ENCODE measurements at regions not wholly inside any gene's neighbourhood (a gene's known extent, or its start where the extent isn't known, plus 50 kb on each side); places are given as distances from the start of the nearest gene placed in this dataset.

GRCh38 chr1:203934027-203934426 lies 72.6 kb downstream of the SNRPE start:
- Histone ChIP-seq H3K4me1 (ENCODE audit: insufficient read depth, poor library complexity, severe bottlenecking) (peaks cover 16% of the 10 kb centered on the region), H3K36me3 (ENCODE audit: low read depth) (no peaks in the 10 kb centered on the region), H3K9me3 (ENCODE audit: severe bottlenecking) (no peaks in the 10 kb centered on the region), H3K4me3 (ENCODE audit: severe bottlenecking) (no peak overlapping the region), H3K27ac (ENCODE audit: poor library complexity, severe bottlenecking) (peak overlapping the region; percentile 22), H3K27me3 (ENCODE audit: insufficient read depth, poor library complexity, severe bottlenecking) (no peaks in the 10 kb centered on the region)
- peak; percentile 97 for ATAC-seq (ENCODE audit: low read depth)
- TF ChIP-seq, protein P1, sequence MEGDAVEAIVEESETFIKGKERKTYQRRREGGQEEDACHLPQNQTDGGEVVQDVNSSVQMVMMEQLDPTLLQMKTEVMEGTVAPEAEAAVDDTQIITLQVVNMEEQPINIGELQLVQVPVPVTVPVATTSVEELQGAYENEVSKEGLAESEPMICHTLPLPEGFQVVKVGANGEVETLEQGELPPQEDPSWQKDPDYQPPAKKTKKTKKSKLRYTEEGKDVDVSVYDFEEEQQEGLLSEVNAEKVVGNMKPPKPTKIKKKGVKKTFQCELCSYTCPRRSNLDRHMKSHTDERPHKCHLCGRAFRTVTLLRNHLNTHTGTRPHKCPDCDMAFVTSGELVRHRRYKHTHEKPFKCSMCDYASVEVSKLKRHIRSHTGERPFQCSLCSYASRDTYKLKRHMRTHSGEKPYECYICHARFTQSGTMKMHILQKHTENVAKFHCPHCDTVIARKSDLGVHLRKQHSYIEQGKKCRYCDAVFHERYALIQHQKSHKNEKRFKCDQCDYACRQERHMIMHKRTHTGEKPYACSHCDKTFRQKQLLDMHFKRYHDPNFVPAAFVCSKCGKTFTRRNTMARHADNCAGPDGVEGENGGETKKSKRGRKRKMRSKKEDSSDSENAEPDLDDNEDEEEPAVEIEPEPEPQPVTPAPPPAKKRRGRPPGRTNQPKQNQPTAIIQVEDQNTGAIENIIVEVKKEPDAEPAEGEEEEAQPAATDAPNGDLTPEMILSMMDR (IDR thresholded peaks at IDR 0.05; ENCODE audit: poor library complexity, severe bottlenecking): no peak
- DNase-seq (ENCODE audit: low spot score): peak; percentile 63

DNA sequence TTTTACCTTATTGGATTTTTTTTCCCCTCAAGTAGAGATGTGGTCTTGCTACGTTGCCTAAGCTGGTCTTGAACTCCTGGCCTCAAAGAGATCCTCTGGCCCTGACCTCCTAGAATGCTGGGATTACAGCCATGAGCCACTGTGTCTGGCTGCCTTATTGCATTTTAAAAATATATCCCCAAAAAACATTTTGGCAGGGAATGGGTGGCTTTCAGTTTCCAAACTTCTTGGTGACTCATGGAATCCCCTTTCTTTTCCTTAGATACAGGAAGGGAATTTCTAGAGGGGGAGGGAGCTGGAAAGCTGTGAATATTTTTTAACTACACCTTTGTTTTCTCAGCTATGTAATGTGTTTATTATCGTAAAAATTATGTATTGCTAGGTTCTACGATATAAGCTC lies 73.3 kb downstream of the SNRPE start:
- H3K4me3 ChIP-seq (ENCODE audit: severe bottlenecking): no peak overlapping the region

DNA sequence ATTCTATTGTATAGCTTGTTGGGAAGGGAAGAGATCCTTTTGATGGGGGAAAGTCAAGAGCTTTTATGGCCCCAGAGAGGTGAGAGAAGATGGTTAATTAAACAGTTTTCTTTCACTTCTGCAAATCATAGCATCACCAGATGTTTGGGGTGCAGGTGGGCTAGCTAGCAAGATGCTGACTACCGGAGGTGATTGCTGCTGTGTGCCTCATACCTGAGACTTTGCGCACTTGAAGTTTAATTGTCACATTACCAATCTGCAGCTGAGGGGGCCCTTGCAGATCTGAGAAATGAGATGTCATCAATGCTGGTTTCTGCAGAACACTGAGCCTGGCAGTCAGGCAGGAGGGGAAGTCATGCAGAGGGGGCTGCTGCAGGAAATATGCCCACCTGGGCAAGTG lies 73.9 kb downstream of the SNRPE start:
- Histone ChIP-seq H3K27ac (ENCODE audit: poor library complexity, severe bottlenecking) (no peak overlapping the region), H3K27me3 (ENCODE audit: insufficient read depth, poor library complexity, severe bottlenecking) (no peaks in the 10 kb centered on the region), H3K36me3 (ENCODE audit: low read depth) (no peaks in the 10 kb centered on the region), H3K4me3 (ENCODE audit: severe bottlenecking) (no peak overlapping the region), H3K4me1 (ENCODE audit: insufficient read depth, poor library complexity, severe bottlenecking) (peaks cover 16% of the 10 kb centered on the region), H3K9me3 (ENCODE audit: severe bottlenecking) (no peaks in the 10 kb centered on the region)
- ATAC-seq (ENCODE audit: low read depth) (no peak), DNase-seq (ENCODE audit: low spot score) (no peak)
- TF ChIP-seq, protein P1 (IDR thresholded peaks at IDR 0.05; ENCODE audit: poor library complexity, severe bottlenecking): no peak

More for the DNA sequence above, 73.3 kb downstream of the SNRPE start:
- TF ChIP-seq, protein P1 (IDR thresholded peaks at IDR 0.05; ENCODE audit: poor library complexity, severe bottlenecking): no peak
- Histone ChIP-seq H3K27me3 (ENCODE audit: insufficient read depth, poor library complexity, severe bottlenecking) (no peaks in the 10 kb centered on the region), H3K4me1 (ENCODE audit: insufficient read depth, poor library complexity, severe bottlenecking) (peaks cover 16% of the 10 kb centered on the region), H3K9me3 (ENCODE audit: severe bottlenecking) (no peaks in the 10 kb centered on the region), H3K36me3 (ENCODE audit: low read depth) (no peaks in the 10 kb centered on the region), H3K27ac (ENCODE audit: poor library complexity, severe bottlenecking) (peak overlapping the region; percentile 22)
- ATAC-seq (ENCODE audit: low read depth): no peak
- no peak for DNase-seq (ENCODE audit: low spot score)

- TF ChIP-seq, protein P1 (IDR thresholded peaks at IDR 0.05; ENCODE audit: poor library complexity, severe bottlenecking): no peak
- DNase-seq (ENCODE audit: low spot score) (no peak), ATAC-seq (ENCODE audit: low read depth) (no peak)
- H3K36me3 ChIP-seq (ENCODE audit: low read depth): no peaks in the 10 kb centered on the region
- H3K4me1 ChIP-seq (ENCODE audit: insufficient read depth, poor library complexity, severe bottlenecking): peaks cover 16% of the 10 kb centered on the region
- no peak overlapping the region for H3K27ac ChIP-seq (ENCODE audit: poor library complexity, severe bottlenecking)
- H3K27me3 ChIP-seq (ENCODE audit: insufficient read depth, poor library complexity, severe bottlenecking): no peaks in the 10 kb centered on the region
- no peak overlapping the region for H3K4me3 ChIP-seq (ENCODE audit: severe bottlenecking)
- H3K9me3 ChIP-seq (ENCODE audit: severe bottlenecking): no peaks in the 10 kb centered on the region
Observed at GRCh38 chr1:203937678-203938330, 76.4 kb downstream of the SNRPE start.

DNA sequence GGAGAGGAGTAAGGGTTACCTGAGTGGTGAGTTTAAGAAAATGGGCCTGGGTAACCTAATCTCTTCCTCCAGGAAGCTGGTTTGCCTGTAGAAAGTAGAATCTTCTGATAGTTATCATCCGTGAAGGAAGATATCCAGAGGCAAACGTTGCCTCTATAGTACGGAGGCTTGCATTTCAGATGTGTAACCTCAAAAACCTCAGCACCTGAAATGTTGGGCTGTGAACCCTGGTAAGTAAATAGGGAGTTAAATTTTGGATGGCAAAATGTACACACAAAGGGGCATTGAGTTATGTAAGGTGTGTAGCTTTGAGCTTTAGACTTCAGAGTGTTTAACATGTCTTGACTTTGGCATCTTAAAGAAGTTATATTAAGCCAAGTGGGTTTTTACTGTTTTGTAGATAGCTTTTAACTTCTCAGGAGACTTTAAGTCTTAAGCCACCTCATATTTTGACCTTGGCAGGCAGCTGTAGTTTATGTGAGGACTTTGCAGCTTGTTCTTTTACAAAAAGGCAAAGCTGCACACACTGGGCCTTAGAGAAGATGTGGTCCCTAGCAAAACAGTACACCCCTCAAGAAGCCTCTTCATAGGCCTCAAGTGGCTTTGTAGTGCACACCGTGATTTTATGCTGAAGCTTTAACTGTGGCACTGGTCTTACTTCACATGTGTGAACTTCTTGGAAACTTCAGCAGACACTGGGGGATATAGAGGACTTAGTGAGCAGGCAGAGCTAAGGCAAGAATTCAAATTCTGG lies 83.4 kb downstream of the SNRPE start:
- TF ChIP-seq, protein P1 (IDR thresholded peaks at IDR 0.05; ENCODE audit: poor library complexity, severe bottlenecking): no peak
- Histone ChIP-seq H3K27ac (ENCODE audit: poor library complexity, severe bottlenecking) (no peak overlapping the region), H3K9me3 (ENCODE audit: severe bottlenecking) (no peaks in the 10 kb centered on the region), H3K4me1 (ENCODE audit: insufficient read depth, poor library complexity, severe bottlenecking) (no peaks in the 10 kb centered on the region), H3K27me3 (ENCODE audit: insufficient read depth, poor library complexity, severe bottlenecking) (no peaks in the 10 kb centered on the region), H3K4me3 (ENCODE audit: severe bottlenecking) (no peak overlapping the region), H3K36me3 (ENCODE audit: low read depth) (no peaks in the 10 kb centered on the region)
- DNase-seq (ENCODE audit: low spot score) (no peak), ATAC-seq (ENCODE audit: low read depth) (no peak)
